ENCODE measurements at regions not wholly inside any gene's neighbourhood (a gene's known extent, or its start where the extent isn't known, plus 50 kb on each side); places are given as distances from the start of the nearest gene placed in this dataset.

GRCh38 chr20:22805996-22806395, 221.6 kb upstream of the FOXA2 start:
- 61 to 82% (median 67%) methylated on average over 3 of the region's 3 CpGs for WGBS, 3 donors
- Histone ChIP-seq H3K27me3 (ENCODE audit: insufficient read depth in 3 of 3, low read length in 2 of 3) (no peaks in the 10 kb centered on the region), H3K36me3 (ENCODE audit: insufficient read depth in 1 of 2, low read depth in 1 of 2) (no peaks in the 10 kb centered on the region), H3K9me3 (no peaks in the 10 kb centered on the region), H3K4me1 (no peaks in the 10 kb centered on the region), H3K27ac (no peak overlapping the region), H3K4me3 (no peak overlapping the region)
- TF ChIP-seq CTCF (IDR thresholded peaks at IDR 0.05), result no peak
- no peak for DNase-seq
- ATAC-seq, result no peak
- intact Hi-C loops (cut with DNase I), result loop anchor here in 1 of 2 donors (10.0 kb wide), 1 partner anchor 59 kb away; no protein-coding TSS in a partner anchor

GRCh38 chr20:22807045-22807444, 222.7 kb upstream of the FOXA2 start:
- no peak for ATAC-seq
- no peaks in the 10 kb centered on the region for H3K4me1 ChIP-seq
- no peaks in the 10 kb centered on the region for H3K9me3 ChIP-seq
- H3K27me3 ChIP-seq (ENCODE audit: insufficient read depth in 3 of 3, low read length in 2 of 3), result no peaks in the 10 kb centered on the region
- intact Hi-C loops (cut with DNase I), result loop anchor here in 1 of 2 donors (10.0 kb wide), 1 partner anchor 58 kb away; no protein-coding TSS in a partner anchor
- no peak overlapping the region for H3K4me3 ChIP-seq
- WGBS, 3 donors, result 68 to 82% (median 70%) methylated on average over 3 of the region's 3 CpGs
- TF ChIP-seq CTCF (IDR thresholded peaks at IDR 0.05), result no peak
- H3K27ac ChIP-seq, result no peak overlapping the region
- DNase-seq, result no peak
- H3K36me3 ChIP-seq (ENCODE audit: insufficient read depth in 1 of 2, low read depth in 1 of 2), result no peaks in the 10 kb centered on the region

GRCh38 chr20:22807646-22808244, 223.4 kb upstream of the FOXA2 start:
- no peaks in the 10 kb centered on the region for H3K9me3 ChIP-seq
- no peaks in the 10 kb centered on the region for H3K4me1 ChIP-seq
- no peaks in the 10 kb centered on the region for H3K27me3 ChIP-seq (ENCODE audit: insufficient read depth in 3 of 3, low read length in 2 of 3)
- H3K27ac ChIP-seq, result no peak overlapping the region
- DNase-seq (no peak), ATAC-seq (no peak)
- TF ChIP-seq CTCF (IDR thresholded peaks at IDR 0.05), result no peak
- intact Hi-C loops (cut with DNase I), result loop anchor here in 1 of 2 donors (10.0 kb wide), 1 partner anchor 57 kb away; no protein-coding TSS in a partner anchor
- H3K4me3 ChIP-seq, result no peak overlapping the region
- 39 to 67% (median 45%) methylated on average over 6 of the region's 6 CpGs for WGBS, 3 donors
- no peaks in the 10 kb centered on the region for H3K36me3 ChIP-seq (ENCODE audit: insufficient read depth in 1 of 2, low read depth in 1 of 2)

GRCh38 chr20:22808628-22809027, 224.3 kb upstream of the FOXA2 start:
- ATAC-seq (no peak), DNase-seq (no peak)
- intact Hi-C loops (cut with DNase I), result loop anchor here in 1 of 2 donors (10.0 kb wide), 1 partner anchor 56 kb away; no protein-coding TSS in a partner anchor
- H3K4me1 ChIP-seq, result no peaks in the 10 kb centered on the region
- H3K9me3 ChIP-seq, result no peaks in the 10 kb centered on the region
- no peak overlapping the region for H3K27ac ChIP-seq
- no peak for TF ChIP-seq CTCF (IDR thresholded peaks at IDR 0.05)
- no peak overlapping the region for H3K4me3 ChIP-seq
- H3K36me3 ChIP-seq (ENCODE audit: insufficient read depth in 1 of 2, low read depth in 1 of 2), result no peaks in the 10 kb centered on the region
- 84 to 86% (median 85%) methylated on average over 2 of the region's 2 CpGs for WGBS, 3 donors
- H3K27me3 ChIP-seq (ENCODE audit: insufficient read depth in 3 of 3, low read length in 2 of 3), result no peaks in the 10 kb centered on the region

- Histone ChIP-seq H3K36me3 (ENCODE audit: insufficient read depth in 1 of 2, low read depth in 1 of 2) (no peaks in the 10 kb centered on the region), H3K4me3 (no peak overlapping the region), H3K27me3 (ENCODE audit: insufficient read depth in 3 of 3, low read length in 2 of 3) (no peaks in the 10 kb centered on the region), H3K9me3 (no peaks in the 10 kb centered on the region), H3K27ac (no peak overlapping the region), H3K4me1 (no peaks in the 10 kb centered on the region)
- no peak for DNase-seq
- no peak for ATAC-seq
- intact Hi-C loops (cut with DNase I), result no loop called here
- no peak for TF ChIP-seq CTCF (IDR thresholded peaks at IDR 0.05)
- WGBS, 3 donors, result 50 to 69% (median 56%) methylated on average over 7 of the region's 7 CpGs
Measured at GRCh38 chr20:22810030-22810429, 225.1 kb upstream of the SSTR4 start.

All from psoas muscle (tissue), 7 donors.